IMR-90 (cell line): ENCODE measurements at regions not wholly inside any gene's neighbourhood (a gene's known extent, or its start where the extent isn't known, plus 50 kb on each side); places are given as distances from the start of the nearest gene placed in this dataset.
A peak's percentile ranks its signal among the peaks of the same experiment; 100 is the strongest.

ENCODE experiments used
- ATAC-seq: fragments of 200-7000 bp; cut with Tn5 transposase; 2 replicates; pipeline ENCODE4 v1.9.1; 2020; ENCODE audit warnings: low read depth, mild to moderate bottlenecking, moderate library complexity
- BruUV-seq: library from RNA; stranded (reverse); fragments of 400-500 nt; replicated peaks from 2 replicates; lab custom pipeline; 2021; lab: Mats Ljungman, UMichigan
- CTCF ChIA-PET: fragments of 300-600 bp; formaldehyde crosslinking; extraction: SDS; loops from one replicate; lab custom pipeline; 2021; ENCODE audit warnings: antibody characterized with exemption; lab: Yijun Ruan, JAX
- POLR2A ChIA-PET: fragments of 300-600 bp; sonication (Branson Sonifier 250); formaldehyde crosslinking; loops from one replicate; lab custom pipeline; 2022; ENCODE audit warnings: antibody characterized with exemption; ENCODE audit not compliant: unreplicated experiment; lab: Charles Lee
- DNase-seq: peaks from one replicate; pipeline ENCODE4 v3.0.0; 2013
- H2AFZ ChIP-seq: replicated peaks from 2 replicates; pipeline ENCODE3; 2013; ENCODE audit warnings: low read length, mild to moderate bottlenecking; ENCODE audit not compliant: poor library complexity
- H2AK5ac ChIP-seq: 2 replicates; pipeline ENCODE4 v1.6.1; 2013; ENCODE audit warnings: low read depth, low read length, inconsistent platforms
- H2AK9ac ChIP-seq: replicated peaks from 2 replicates; pipeline ENCODE3; 2013; ENCODE audit warnings: mild to moderate bottlenecking, low read depth, low read length, moderate library complexity; ENCODE audit not compliant: poor library complexity
- H2BK120ac ChIP-seq: 2 replicates; pipeline ENCODE4 v1.6.1; 2013; ENCODE audit warnings: low read depth, low read length, inconsistent platforms
- H2BK15ac ChIP-seq: 3 replicates; pipeline ENCODE4 v1.6.1; 2013; ENCODE audit warnings: low read depth, low read length, inconsistent platforms
- H2BK20ac ChIP-seq: 2 replicates; pipeline ENCODE4 v1.6.1; 2013; ENCODE audit warnings: low read depth, mild to moderate bottlenecking, inconsistent platforms, low read length, moderate library complexity
- H2BK5ac ChIP-seq: 2 replicates; pipeline ENCODE4 v1.6.1; 2013; ENCODE audit warnings: mild to moderate bottlenecking, low read depth, low read length, inconsistent platforms; ENCODE audit not compliant: poor library complexity, severe bottlenecking
- H3K14ac ChIP-seq: replicated peaks from 2 replicates; pipeline ENCODE4 v1.6.1; 2013; ENCODE audit warnings: low read depth, low read length, inconsistent platforms
- H3K18ac ChIP-seq: 2 replicates; pipeline ENCODE4 v1.6.1; 2013; ENCODE audit warnings: low read depth, low read length, control low read depth
- H3K23ac ChIP-seq: 2 replicates; pipeline ENCODE4 v1.6.1; 2013; ENCODE audit warnings: low read depth, low read length, inconsistent platforms
- H3K27ac ChIP-seq: 2 replicates; pipeline ENCODE4 v1.5.1; 2013; ENCODE audit warnings: mild to moderate bottlenecking, control low read depth, low read length; ENCODE audit not compliant: insufficient read depth
- H3K27me3 ChIP-seq: 2 replicates; pipeline ENCODE4 v1.6.1; 2013; ENCODE audit warnings: low read length; ENCODE audit not compliant: control insufficient read depth, insufficient read depth
- H3K36me3 ChIP-seq: 2 replicates; pipeline ENCODE4 v1.6.1; 2013; ENCODE audit warnings: low read length, mixed read lengths; ENCODE audit not compliant: control insufficient read depth, insufficient read depth
- H3K4ac ChIP-seq: 2 replicates; pipeline ENCODE4 v1.6.1; 2013; ENCODE audit warnings: low read depth, low read length, inconsistent platforms
- H3K4me1 ChIP-seq: 2 replicates; pipeline ENCODE4 v1.6.1; 2013; ENCODE audit warnings: low read length, mixed read lengths; ENCODE audit not compliant: control insufficient read depth, insufficient read depth
- H3K4me2 ChIP-seq: 2 replicates; pipeline ENCODE4 v1.6.1; 2013; ENCODE audit warnings: low read depth, mild to moderate bottlenecking, control low read depth, low read length, moderate library complexity
- H3K4me3 ChIP-seq: 2 replicates; pipeline ENCODE4 v1.5.1; 2013; ENCODE audit warnings: low read depth, mild to moderate bottlenecking, control low read depth, low read length, moderate library complexity; ENCODE audit not compliant: insufficient read depth
- H3K56ac ChIP-seq: 2 replicates; pipeline ENCODE4 v1.6.1; 2013; ENCODE audit warnings: low read length, inconsistent platforms; ENCODE audit not compliant: insufficient read depth; ENCODE audit errors: extremely low read depth
- H3K79me1 ChIP-seq, 2 experiments: 2 replicates each; pipeline ENCODE4 v1.6.1; 2013; ENCODE audit warnings: low read length in 2 of 2, inconsistent platforms in 1 of 2, low read depth in 1 of 2
- H3K9ac ChIP-seq: 2 replicates; pipeline ENCODE4 v1.6.1; 2013; ENCODE audit warnings: low read depth, low read length, control low read depth
- H3K9me1 ChIP-seq: 2 replicates; pipeline ENCODE4 v1.6.1; 2013; ENCODE audit warnings: low read length, inconsistent platforms; ENCODE audit not compliant: insufficient read depth
- H3K9me3 ChIP-seq: 2 replicates; pipeline ENCODE4 v1.6.1; 2013; ENCODE audit warnings: low read length; ENCODE audit not compliant: control insufficient read depth, insufficient read depth
- H4K20me1 ChIP-seq: 2 replicates; pipeline ENCODE4 v1.6.1; 2013; ENCODE audit warnings: low read length, inconsistent platforms; ENCODE audit not compliant: insufficient read depth
- H4K5ac ChIP-seq: 2 replicates; pipeline ENCODE4 v1.6.1; 2013; ENCODE audit warnings: mild to moderate bottlenecking, low read depth, low read length, control low read depth
- H4K8ac ChIP-seq, 2 experiments: 2 replicates each; pipeline ENCODE4 v1.6.1; 2013; ENCODE audit warnings: low read depth in 2 of 2, low read length in 2 of 2, control low read depth in 1 of 2, inconsistent platforms in 1 of 2
- H4K91ac ChIP-seq: 2 replicates; pipeline ENCODE4 v1.6.1; 2013; ENCODE audit warnings: low read depth, low read length, inconsistent platforms; ENCODE audit not compliant: insufficient read depth
- BHLHE40 ChIP-seq: fragments of 150-350 bp; IDR thresholded peaks from 2 replicates; pipeline ENCODE4 v1.6.1; 2016; ENCODE audit warnings: mild to moderate bottlenecking, low read depth, low read length
- CHD1 ChIP-seq: IDR thresholded peaks from 2 replicates; pipeline ENCODE4 v1.6.1; 2012; ENCODE audit warnings: low read depth, low read length, improper control_type of control experiment
- MAZ ChIP-seq: IDR thresholded peaks from 2 replicates; pipeline ENCODE4 v1.6.1; 2012; ENCODE audit warnings: low read depth, mild to moderate bottlenecking, low read length, improper control_type of control experiment, moderate library complexity, borderline replicate concordance
- MXI1 ChIP-seq: IDR thresholded peaks from 2 replicates; pipeline ENCODE4 v1.6.1; 2012; ENCODE audit warnings: low read depth, mild to moderate bottlenecking, low read length, moderate library complexity, borderline replicate concordance
- WGBS, 2 experiments: methylation state at CpG; one replicate each; pipeline versions ENCODE4 v1.1.5 to v1.1.7; 2013; ENCODE audit warnings: missing lambda C conversion rate in 2 of 2; ENCODE audit not compliant: insufficient read length in 1 of 2; ENCODE audit errors: extremely low coverage in 2 of 2; 5-methylcytosine and 5-hydroxymethylcytosine counted together
- dilution Hi-C: fragments of 300-500 bp; cut with HindIII; formaldehyde crosslinking; loops from one replicate; pipeline ENCODE4 v1.14.3; 2018; ENCODE audit warnings: low sequenced_read_pairs; ENCODE audit not compliant: unreplicated experiment
- in situ Hi-C: fragments of 300-500 bp; cut with MboI; formaldehyde crosslinking; loops from 3 replicates; pipeline ENCODE4 v1.14.3; 2019; ENCODE audit warnings: low sequenced_read_pairs, inconsistent platforms, mixed read lengths
- intact Hi-C: fragments of 100-400 bp; cut with micrococcal nuclease; formaldehyde crosslinking; loops from 2 replicates; pipeline ENCODE4 v1.10.0; 2022

DNA sequence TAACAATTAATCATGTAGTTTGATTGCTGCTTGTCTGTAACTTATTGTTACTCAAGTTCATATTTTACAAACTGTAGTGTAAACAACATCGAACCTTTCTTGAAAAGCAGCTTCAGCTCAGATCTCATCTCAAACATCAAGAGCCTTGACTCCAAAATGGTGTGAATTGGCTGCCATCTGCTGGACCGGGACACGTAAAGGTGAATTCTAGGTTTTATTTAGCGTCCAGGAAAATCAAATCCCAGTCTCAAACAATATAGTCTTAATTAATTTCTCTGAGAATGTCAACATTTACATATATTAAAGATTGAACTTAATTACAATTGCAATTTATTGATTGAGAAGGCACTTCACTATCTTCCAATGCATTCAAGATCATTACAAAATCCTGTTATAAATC lies 453.0 kb downstream of the GALR1 start:
- no peak for TF ChIP-seq BHLHE40
- TF ChIP-seq MAZ: no peak
- TF ChIP-seq MXI1: no peak
- no peak for TF ChIP-seq CHD1
- Histone ChIP-seq H3K36me3 (no peaks in the 10 kb centered on the region), H4K20me1 (no peaks in the 10 kb centered on the region), H3K23ac (no peak overlapping the region), H3K9ac (no peak overlapping the region), H2BK5ac (no peak overlapping the region), H2BK15ac (no peak overlapping the region), H3K56ac (no peak overlapping the region), H3K9me1 (no peaks in the 10 kb centered on the region), H3K9me3 (peaks cover 13% of the 10 kb centered on the region), H2BK120ac (no peak overlapping the region), H4K5ac (no peak overlapping the region), H3K4me3 (no peak overlapping the region), H4K8ac (no peak overlapping the region), H2BK20ac (no peak overlapping the region), H3K27ac (no peak overlapping the region), H3K4ac (no peak overlapping the region), H3K14ac (no peak overlapping the region), H2AFZ (no peak overlapping the region), H3K4me1 (no peaks in the 10 kb centered on the region), H4K91ac (no peak overlapping the region), H3K18ac (no peak overlapping the region), H2AK9ac (no peak overlapping the region), H3K79me1 (no peaks in the 10 kb centered on the region), H3K4me2 (no peak overlapping the region), H3K27me3 (no peaks in the 10 kb centered on the region), H2AK5ac (no peak overlapping the region)
- no peak for ATAC-seq
- no TSS peak for BruUV-seq
- in situ Hi-C loops (no loop called here), intact Hi-C loops (no loop called here), dilution Hi-C loops (no loop called here)
- WGBS, 2 experiments: no CpG with 5 or more reads among the region's 4 CpGs
- peak; percentile 2 for DNase-seq
- CTCF ChIA-PET: no interaction called here
- POLR2A ChIA-PET: no interaction called here
